ENCODE measurements at regions not wholly inside any gene's neighbourhood (a gene's known extent, or its start where the extent isn't known, plus 50 kb on each side); places are given as distances from the start of the nearest gene placed in this dataset.

GRCh38 chr20:60113024-60113724 is 155.0 kb downstream of the CDH26 start:
- TF ChIP-seq CTCF (IDR thresholded peaks at IDR 0.05) (no peak), RAD21 (conservative IDR thresholded peaks at IDR 0.05 in 1 of 2, IDR thresholded peaks at IDR 0.05 in 1 of 2) (no peak), CEBPB (IDR thresholded peaks at IDR 0.05) (no peak), ESRRA (IDR thresholded peaks at IDR 0.05; ENCODE audit: borderline replicate concordance, low read length) (no peak), MAZ (IDR thresholded peaks at IDR 0.05; ENCODE audit: borderline replicate concordance, low read depth, low read length) (no peak), PBX3 (IDR thresholded peaks at IDR 0.05) (no peak), REST (IDR thresholded peaks at IDR 0.05) (no peak), POLR2A (IDR thresholded peaks at IDR 0.05; ENCODE audit: low read length) (no peak), HMGXB4 (CRISPR knock-in tag; IDR thresholded peaks at IDR 0.05; ENCODE audit: borderline replicate concordance) (no peak), JUNB (IDR thresholded peaks at IDR 0.05) (no peak)
